BLaER1 treated with 17β-estradiol and CSF1 and Interleukin-3, amounts not matched to agents 10 nM and 100 nM (cell line): ENCODE measurements at regions not wholly inside any gene's neighbourhood (a gene's known extent, or its start where the extent isn't known, plus 50 kb on each side); places are given as distances from the start of the nearest gene placed in this dataset.
"Not testable (repeated sequence)": the region's sequence is repeated elsewhere in the genome, so short reads cannot be mapped to it uniquely, and the experiment has no call there.

Experiments used
- H3K27ac ChIP-seq, 11 experiments: shearing (Covaris generic); formaldehyde crosslinking; 2 replicates each; pipeline ENCODE4 v1.8.1; 2022
- H3K27me3 ChIP-seq, 11 experiments: shearing (Covaris generic); formaldehyde crosslinking; 2 replicates each; pipeline ENCODE4 v1.8.1; 2022
- H3K36me3 ChIP-seq, 11 experiments: shearing (Covaris generic); formaldehyde crosslinking; 2 replicates each; pipeline ENCODE4 v1.8.1; 2022
- H3K4me1 ChIP-seq, 10 experiments: shearing (Covaris generic); formaldehyde crosslinking; 2 replicates each; pipeline ENCODE4 v1.8.1; 2022
- H3K4me2 ChIP-seq, 11 experiments: shearing (Covaris generic); formaldehyde crosslinking; 2 replicates each; pipeline ENCODE4 v1.8.1; 2022
- H3K4me3 ChIP-seq, 10 experiments: shearing (Covaris generic); formaldehyde crosslinking; 2 replicates each; pipeline ENCODE4 v1.8.1; 2022
- H3K9ac ChIP-seq, 11 experiments: shearing (Covaris generic); formaldehyde crosslinking; 2 replicates each; pipeline ENCODE4 v1.8.1; 2022
- H3K9me3 ChIP-seq, 11 experiments: shearing (Covaris generic); formaldehyde crosslinking; replicated peaks in 1 of 11; 2 replicates each; pipeline ENCODE4 v1.8.1; 2022
- H4K20me1 ChIP-seq, 11 experiments: shearing (Covaris generic); formaldehyde crosslinking; 2 replicates each; pipeline ENCODE4 v1.8.1; 2022
- Cebpa-rat ChIP-seq, 11 experiments: shearing (Covaris generic); IDR thresholded peaks; 2 replicates each; pipeline ENCODE4 v1.8.1; 2022

DNA sequence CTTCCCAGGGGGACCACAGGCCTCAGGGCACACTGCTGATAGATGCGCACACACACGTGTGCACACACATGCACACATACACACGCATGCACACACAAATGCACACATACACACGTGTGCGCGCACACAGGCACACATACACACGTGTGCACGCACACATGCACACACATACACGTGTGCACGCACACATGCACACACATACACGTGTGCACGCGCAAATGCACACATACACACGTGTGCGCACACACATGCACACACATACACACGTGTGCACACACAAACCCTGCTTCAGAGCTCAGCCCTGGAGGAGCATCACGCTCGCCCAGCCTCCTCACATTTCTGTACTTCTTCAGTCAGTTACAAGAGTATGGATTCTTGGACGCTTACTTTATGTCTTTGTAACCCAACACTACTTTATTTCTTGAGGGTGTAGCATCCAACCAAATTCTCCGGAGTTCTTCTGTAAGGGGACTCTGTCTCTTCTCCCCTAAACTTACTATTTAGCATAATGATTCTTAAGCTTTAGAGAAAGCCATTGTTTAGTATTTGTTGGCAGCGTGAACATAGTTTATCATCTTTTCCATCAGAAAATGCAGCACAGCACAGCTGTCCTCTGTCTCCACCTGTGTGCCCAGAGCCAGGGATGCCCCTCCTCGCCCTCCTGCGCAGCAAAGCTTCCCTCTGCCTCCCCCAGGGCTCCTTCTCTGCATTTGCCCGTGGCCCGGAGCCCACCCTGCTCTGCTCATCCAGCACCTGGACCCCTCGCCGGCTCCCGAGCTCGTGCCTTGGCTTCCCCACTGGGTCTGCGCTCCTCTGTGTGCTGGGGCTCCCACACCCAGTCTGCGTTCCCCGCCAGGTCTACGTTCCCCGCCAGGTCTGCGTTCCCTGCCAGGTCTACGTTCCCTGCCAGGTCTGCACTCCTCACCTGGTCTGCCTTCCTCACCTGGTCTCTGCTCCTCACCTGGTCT lies 74.4 kb upstream of the CTDP1 start:
- Histone ChIP-seq H3K4me2 (peak overlapping the region in 5 of 11 experiments; percentile 71 to 91 (median 84); a peak in 7 of 22 replicates), H4K20me1 (peaks cover 0 to 6% (median 0%) of the 10 kb centered on the region in 11 experiments; a peak in 4 of 22 replicates), H3K36me3 (no peaks in the 10 kb centered on the region), H3K4me3 (no peak overlapping the region), H3K4me1 (peaks cover 6 to 71% (median 41%) of the 10 kb centered on the region in 10 experiments; a peak in 18 of 20 replicates), H3K27me3 (peaks cover 0 to 15% (median 0%) of the 10 kb centered on the region in 11 experiments; a peak in 7 of 22 replicates), H3K9me3 (no peaks in the 10 kb centered on the region), H3K9ac (no peak overlapping the region), H3K27ac (no peak overlapping the region)
- no peak for TF ChIP-seq Cebpa-rat (IDR thresholded peaks at IDR 0.05)

DNA sequence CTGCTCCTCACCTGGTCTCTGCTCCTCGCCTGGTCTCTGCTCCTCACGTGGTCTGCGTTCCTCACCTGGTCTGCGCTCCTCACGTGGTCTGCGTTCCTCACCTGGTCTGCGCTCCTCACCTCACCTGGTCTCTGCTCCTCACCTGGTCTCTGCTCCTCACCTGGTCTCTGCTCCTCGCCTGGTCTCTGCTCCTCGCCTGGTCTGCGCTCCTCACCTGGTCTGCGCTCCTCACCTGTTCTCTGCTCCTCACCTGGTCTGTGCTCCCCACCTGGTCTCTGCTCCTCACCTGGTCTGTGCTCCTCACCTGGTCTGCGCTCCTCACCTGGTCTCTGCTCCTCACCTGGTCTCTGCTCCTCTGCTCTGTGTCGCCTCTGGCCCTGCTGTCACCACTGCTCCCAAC lies 73.5 kb upstream of the CTDP1 start:
- not testable (repeated sequence) for H3K9me3 ChIP-seq, H3K27ac ChIP-seq, H3K9ac ChIP-seq, H3K36me3 ChIP-seq, H4K20me1 ChIP-seq, H3K4me3 ChIP-seq, H3K4me2 ChIP-seq
- H3K27me3 ChIP-seq, result peaks cover 0 to 15% (median 0%) of the 10 kb centered on the region in 11 experiments; a peak in 7 of 22 replicates
- peaks cover 7 to 64% (median 39%) of the 10 kb centered on the region in 10 experiments; a peak in 18 of 20 replicates for H3K4me1 ChIP-seq

DNA sequence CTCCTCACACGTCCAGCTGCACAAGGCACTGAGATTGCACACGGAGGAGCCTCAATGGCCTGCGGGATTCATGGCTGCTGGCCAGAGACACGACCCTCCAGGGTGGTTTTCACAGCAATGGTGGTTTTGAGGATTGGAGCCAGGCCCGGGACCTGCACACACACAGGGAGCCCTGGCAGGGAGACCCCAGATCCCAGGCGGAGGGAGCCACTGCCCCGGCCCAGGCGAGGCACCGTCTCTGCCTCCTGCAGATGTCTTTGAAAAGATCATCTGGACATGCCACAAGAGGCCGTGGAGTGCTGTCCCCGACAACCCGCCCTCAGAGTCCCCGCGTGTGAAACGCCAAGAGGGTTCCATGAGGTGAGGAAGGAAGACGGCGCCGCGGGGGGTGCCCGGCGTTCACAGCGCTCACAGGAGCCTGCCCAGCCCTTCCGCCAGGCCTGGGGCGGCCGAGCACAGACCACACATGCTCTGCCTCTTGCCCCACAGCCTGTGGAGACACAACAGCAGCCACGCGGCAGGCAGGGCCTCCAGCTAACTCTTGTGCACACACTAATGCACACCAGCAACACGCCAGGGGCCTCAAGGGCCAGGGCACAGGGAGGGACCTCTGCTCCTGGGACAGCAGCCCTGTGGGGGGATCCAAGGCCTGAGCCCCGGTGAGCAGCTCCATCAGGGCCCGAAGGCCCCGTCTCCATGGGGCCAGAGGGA lies 72.8 kb upstream of the CTDP1 start:
- Histone ChIP-seq H3K27ac (no peak overlapping the region), H3K4me1 (peaks cover 7 to 62% (median 35%) of the 10 kb centered on the region in 10 experiments; a peak in 18 of 20 replicates), H3K36me3 (no peaks in the 10 kb centered on the region), H4K20me1 (peaks cover 0 to 6% (median 0%) of the 10 kb centered on the region in 11 experiments; a peak in 4 of 22 replicates), H3K4me3 (no peak overlapping the region), H3K27me3 (peaks cover 0 to 15% (median 0%) of the 10 kb centered on the region in 11 experiments; a peak in 7 of 22 replicates), H3K9ac (no peak overlapping the region), H3K4me2 (peak overlapping the region in 5 of 11 experiments; percentile 21 to 46 (median 26); a peak in 5 of 22 replicates), H3K9me3 (no peaks in the 10 kb centered on the region)
- TF ChIP-seq Cebpa-rat (IDR thresholded peaks at IDR 0.05), result no peak

DNA sequence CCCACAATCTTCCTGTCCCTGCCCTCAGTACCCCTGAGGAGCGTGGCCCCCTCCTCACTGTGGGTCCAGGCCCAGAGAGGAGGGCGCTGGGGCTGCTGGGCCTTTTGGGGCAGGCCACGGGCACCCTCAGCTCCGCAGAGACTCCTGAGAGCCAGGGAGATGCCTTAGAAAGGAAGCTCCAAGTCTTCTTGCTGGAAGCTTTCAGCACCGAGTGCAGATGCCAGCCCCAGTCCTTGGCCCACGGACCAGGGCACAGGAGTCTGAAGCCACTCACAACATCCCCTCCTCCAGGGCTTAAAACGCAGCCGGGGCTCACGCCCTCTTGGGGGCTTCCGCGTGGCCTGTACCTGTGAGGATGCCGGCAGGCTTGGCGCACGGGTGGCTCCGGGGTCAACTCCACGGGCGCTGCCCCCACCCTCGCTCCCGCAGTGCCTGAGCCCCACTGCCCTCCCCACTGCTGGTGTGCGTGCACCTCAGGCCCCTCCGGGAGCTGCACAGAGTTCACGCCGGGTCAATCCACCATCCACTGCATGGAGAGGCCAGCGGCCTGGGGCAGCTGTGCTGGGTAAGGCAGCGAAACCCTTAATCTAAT lies 72.1 kb upstream of the CTDP1 start:
- Histone ChIP-seq H3K4me2 (peak overlapping the region in 6 of 11 experiments; percentile 12 to 46 (median 24); a peak in 7 of 22 replicates), H3K27me3 (peaks cover 0 to 13% (median 0%) of the 10 kb centered on the region in 11 experiments; a peak in 7 of 22 replicates), H3K27ac (no peak overlapping the region), H3K36me3 (no peaks in the 10 kb centered on the region), H3K4me3 (no peak overlapping the region), H3K4me1 (peaks cover 7 to 61% (median 30%) of the 10 kb centered on the region in 10 experiments; a peak in 18 of 20 replicates), H4K20me1 (peaks cover 0 to 6% (median 0%) of the 10 kb centered on the region in 11 experiments; a peak in 4 of 22 replicates), H3K9me3 (no peaks in the 10 kb centered on the region), H3K9ac (no peak overlapping the region)
- no peak for TF ChIP-seq Cebpa-rat (IDR thresholded peaks at IDR 0.05)

DNA sequence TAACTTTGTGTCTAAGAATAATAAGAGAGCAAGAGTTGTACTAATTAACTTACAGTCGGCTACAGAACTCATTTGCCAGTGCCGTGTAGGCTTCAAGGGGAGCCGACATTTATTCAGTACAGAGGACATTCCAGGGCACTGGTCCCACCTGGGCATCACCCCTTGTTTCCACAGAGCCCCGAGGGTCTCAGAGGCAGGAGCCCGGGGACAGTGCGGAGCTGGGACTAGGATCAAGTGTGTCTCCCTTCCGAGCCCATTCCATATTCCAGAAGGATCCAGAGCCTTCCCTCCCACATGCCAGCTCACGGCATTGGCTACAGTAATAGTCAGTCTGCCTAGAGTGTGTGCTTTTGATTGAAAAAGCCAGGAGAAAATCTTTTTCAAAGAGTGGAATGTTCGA lies 71.5 kb upstream of the CTDP1 start:
- no peaks in the 10 kb centered on the region for H3K9me3 ChIP-seq

DNA sequence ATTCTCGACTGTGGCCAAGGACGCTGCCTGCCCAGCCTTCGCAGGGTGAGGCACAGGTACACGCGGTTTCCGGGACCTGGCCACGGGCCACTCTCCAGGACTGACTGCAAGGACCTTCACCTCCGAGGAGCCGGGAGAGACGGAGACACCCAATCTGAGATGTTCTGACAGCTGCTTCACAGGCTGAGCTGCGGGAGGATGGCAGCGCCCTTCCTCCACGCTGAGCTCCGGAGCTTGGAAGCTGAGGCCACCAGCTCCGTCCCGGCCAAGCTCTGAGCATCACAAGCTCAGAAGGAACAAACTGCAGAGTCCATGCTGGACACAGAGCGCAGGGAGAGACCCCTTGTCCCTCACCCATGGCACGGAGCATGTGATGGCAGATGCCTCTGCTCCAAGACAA lies 71.1 kb upstream of the CTDP1 start:
- Histone ChIP-seq H3K9me3 (no peaks in the 10 kb centered on the region), H4K20me1 (peaks cover 0 to 6% (median 0%) of the 10 kb centered on the region in 11 experiments; a peak in 2 of 22 replicates), H3K9ac (no peak overlapping the region), H3K4me1 (peaks cover 2 to 56% (median 22%) of the 10 kb centered on the region in 10 experiments; a peak in 18 of 20 replicates), H3K27ac (no peak overlapping the region), H3K4me2 (peak overlapping the region in 2 of 11 experiments; percentile 1 to 23; a peak in 1 of 22 replicates), H3K27me3 (peaks cover 0 to 8% (median 0%) of the 10 kb centered on the region in 11 experiments; a peak in 7 of 22 replicates), H3K36me3 (no peaks in the 10 kb centered on the region), H3K4me3 (no peak overlapping the region)
- no peak for TF ChIP-seq Cebpa-rat (IDR thresholded peaks at IDR 0.05)

More for the DNA sequence above, 71.5 kb upstream of the CTDP1 start:
- H3K4me2 ChIP-seq, result peak overlapping the region in 4 of 11 experiments; percentile 21 to 46 (median 28); a peak in 5 of 22 replicates
- no peak overlapping the region for H3K4me3 ChIP-seq
- H3K27ac ChIP-seq, result no peak overlapping the region
- H3K36me3 ChIP-seq, result no peaks in the 10 kb centered on the region
- TF ChIP-seq Cebpa-rat (IDR thresholded peaks at IDR 0.05), result no peak
- H3K4me1 ChIP-seq, result peaks cover 7 to 56% (median 24%) of the 10 kb centered on the region in 10 experiments; a peak in 18 of 20 replicates
- peaks cover 0 to 12% (median 0%) of the 10 kb centered on the region in 11 experiments; a peak in 7 of 22 replicates for H3K27me3 ChIP-seq
- H3K9ac ChIP-seq, result no peak overlapping the region
- H4K20me1 ChIP-seq, result peaks cover 0 to 6% (median 0%) of the 10 kb centered on the region in 11 experiments; a peak in 2 of 22 replicates

DNA sequence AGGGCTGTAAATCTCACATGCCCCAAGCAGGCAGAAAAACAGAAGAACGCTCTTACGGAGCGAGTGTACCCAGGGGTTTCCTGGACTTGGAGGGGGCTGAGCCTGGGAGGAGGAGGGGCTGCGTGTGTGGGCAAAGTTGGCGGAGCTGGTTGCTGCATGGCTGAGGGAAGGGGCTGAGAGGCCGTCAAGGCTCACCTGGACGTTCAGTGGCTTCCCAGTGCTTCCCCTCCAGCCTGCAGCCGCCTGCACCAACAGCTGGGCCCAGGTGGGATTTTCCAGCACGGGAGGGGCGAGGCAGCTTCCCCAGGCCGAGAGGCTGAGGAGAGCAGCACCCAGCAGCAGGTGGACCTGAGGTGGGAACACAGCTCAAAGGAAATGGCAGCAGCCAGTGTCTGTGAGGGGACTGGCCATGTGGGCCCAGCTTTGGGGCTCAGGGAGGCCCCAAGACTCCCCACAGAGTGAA lies 70.6 kb upstream of the CTDP1 start:
- Histone ChIP-seq H3K27ac (no peak overlapping the region), H3K27me3 (peaks cover 0 to 3% (median 0%) of the 10 kb centered on the region in 11 experiments; a peak in 3 of 22 replicates), H3K9ac (no peak overlapping the region), H3K4me3 (no peak overlapping the region), H3K36me3 (no peaks in the 10 kb centered on the region), H3K9me3 (no peaks in the 10 kb centered on the region), H3K4me1 (peaks cover 0 to 56% (median 21%) of the 10 kb centered on the region in 10 experiments; a peak in 16 of 20 replicates), H3K4me2 (peak overlapping the region in 3 of 11 experiments; percentile 10 to 23 (median 12); a peak in 2 of 22 replicates), H4K20me1 (peaks cover 0 to 3% (median 0%) of the 10 kb centered on the region in 11 experiments; a peak in 2 of 22 replicates)
- TF ChIP-seq Cebpa-rat (IDR thresholded peaks at IDR 0.05), result no peak

DNA sequence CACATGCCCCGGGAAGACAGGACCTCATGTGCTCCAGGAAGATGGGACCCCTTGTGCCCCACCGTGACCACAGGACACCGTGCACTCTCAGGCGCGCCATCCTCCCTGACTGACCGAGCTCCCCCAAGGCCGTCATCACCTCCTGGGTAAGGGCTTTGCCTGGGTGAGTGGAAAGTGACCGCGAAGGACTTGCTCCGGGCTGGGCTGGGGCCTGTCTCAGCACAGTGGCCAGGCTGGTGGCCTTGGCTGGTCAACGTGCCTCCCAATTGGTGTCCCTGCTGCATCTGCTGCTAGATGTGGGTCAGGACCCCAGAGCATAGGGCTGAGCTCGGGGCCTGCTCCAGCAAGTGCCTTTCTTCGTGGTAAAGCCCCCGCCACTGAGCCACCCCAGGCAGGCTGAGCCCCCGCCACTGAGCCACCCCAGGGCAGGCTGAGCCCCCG lies 69.7 kb upstream of the CTDP1 start:
- no peak for TF ChIP-seq Cebpa-rat (IDR thresholded peaks at IDR 0.05)
- H3K36me3 ChIP-seq, result no peaks in the 10 kb centered on the region

More for the DNA sequence above, 69.7 kb upstream of the CTDP1 start:
- H4K20me1 ChIP-seq, result no peaks in the 10 kb centered on the region; a peak in 1 of 22 replicates
- H3K4me3 ChIP-seq, result no peak overlapping the region
- H3K27ac ChIP-seq, result no peak overlapping the region
- no peak overlapping the region for H3K9ac ChIP-seq
- peaks cover 0 to 53% (median 17%) of the 10 kb centered on the region in 10 experiments; a peak in 11 of 20 replicates for H3K4me1 ChIP-seq
- H3K4me2 ChIP-seq, result no peak overlapping the region
- no peaks in the 10 kb centered on the region for H3K27me3 ChIP-seq
- H3K9me3 ChIP-seq, result no peaks in the 10 kb centered on the region
